ENCODE measurements at regions not wholly inside any gene's neighbourhood (a gene's known extent, or its start where the extent isn't known, plus 50 kb on each side); places are given as distances from the start of the nearest gene placed in this dataset.
"Not testable (repeated sequence)": the region's sequence is repeated elsewhere in the genome, so short reads cannot be mapped to it uniquely, and the experiment has no call there.

GRCh38 chr10:9957876-9958275, 1059.8 kb upstream of the CELF2 start:
- TF ChIP-seq CTCF (IDR thresholded peaks at IDR 0.05; ENCODE audit: insufficient read depth, low read length); POLR2AphosphoS5 (IDR thresholded peaks at IDR 0.05; ENCODE audit: low read depth); REST (IDR thresholded peaks at IDR 0.05; ENCODE audit: insufficient replicate concordance, low read depth): not testable (repeated sequence)

Measured in HL-60 (cell line).